ENCODE measurements at regions not wholly inside any gene's neighbourhood (a gene's known extent, or its start where the extent isn't known, plus 50 kb on each side); places are given as distances from the start of the nearest gene placed in this dataset.

- FAIRE-seq, result no peak
- DNase-seq (ENCODE audit: insufficient read length, low spot score), result no peak
- TF ChIP-seq PAX5 (IDR thresholded peaks at IDR 0.05; ENCODE audit: insufficient read depth, low read length, severe bottlenecking) (no peak), POU2F2 (IDR thresholded peaks at IDR 0.05; ENCODE audit: low read depth, low read length) (no peak), POLR2AphosphoS5 (IDR thresholded peaks at IDR 0.05; ENCODE audit: low read depth, low read length) (no peak), TAF1 (IDR thresholded peaks at IDR 0.05; ENCODE audit: low read depth, low read length) (no peak), POLR2A (IDR thresholded peaks at IDR 0.05; ENCODE audit: low read depth, low read length) (no peak), SPI1 (IDR thresholded peaks at IDR 0.05; ENCODE audit: low read depth, low read length) (no peak)
Measured at GRCh38 chr3:82676356-82677026, 915.0 kb upstream of the GBE1 start.

DNA sequence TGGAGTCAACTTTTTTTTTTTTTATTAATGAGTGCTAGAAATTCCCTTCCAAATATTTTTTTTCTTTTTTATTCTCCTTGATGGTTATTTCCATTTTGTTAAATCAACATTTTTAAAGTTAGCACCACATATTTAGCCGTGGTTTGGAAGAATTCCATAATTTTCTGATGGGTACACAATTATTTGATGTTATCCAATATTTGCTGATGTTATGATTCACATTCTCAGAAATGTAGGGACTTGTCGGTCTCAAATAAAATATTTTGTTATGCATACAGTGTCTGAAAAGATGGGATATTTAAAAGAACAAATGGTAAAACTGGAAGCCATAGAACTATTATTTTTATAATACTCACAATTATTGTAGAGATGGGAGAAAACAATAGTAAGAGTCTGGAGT lies 911.5 kb upstream of the GBE1 start:
- FAIRE-seq, result no peak
- TF ChIP-seq SPI1 (IDR thresholded peaks at IDR 0.05; ENCODE audit: low read depth, low read length) (no peak), PAX5 (IDR thresholded peaks at IDR 0.05; ENCODE audit: insufficient read depth, low read length, severe bottlenecking) (no peak), POLR2AphosphoS5 (IDR thresholded peaks at IDR 0.05; ENCODE audit: low read depth, low read length) (no peak), POLR2A (IDR thresholded peaks at IDR 0.05; ENCODE audit: low read depth, low read length) (no peak), POU2F2 (IDR thresholded peaks at IDR 0.05; ENCODE audit: low read depth, low read length) (no peak), TAF1 (IDR thresholded peaks at IDR 0.05; ENCODE audit: low read depth, low read length) (no peak)
- DNase-seq (ENCODE audit: insufficient read length, low spot score), result no peak

GRCh38 chr3:82671466-82671865 lies 910.0 kb upstream of the GBE1 start:
- TF ChIP-seq PAX5 (IDR thresholded peaks at IDR 0.05; ENCODE audit: insufficient read depth, low read length, severe bottlenecking), result no peak
- no peak for TF ChIP-seq POU2F2 (IDR thresholded peaks at IDR 0.05; ENCODE audit: low read depth, low read length)
- TF ChIP-seq TAF1 (IDR thresholded peaks at IDR 0.05; ENCODE audit: low read depth, low read length), result no peak
- TF ChIP-seq POLR2AphosphoS5 (IDR thresholded peaks at IDR 0.05; ENCODE audit: low read depth, low read length), result no peak
- no peak for TF ChIP-seq POLR2A (IDR thresholded peaks at IDR 0.05; ENCODE audit: low read depth, low read length)
- no peak for TF ChIP-seq SPI1 (IDR thresholded peaks at IDR 0.05; ENCODE audit: low read depth, low read length)
- no peak for FAIRE-seq
- DNase-seq (ENCODE audit: insufficient read length, low spot score), result no peak

DNA sequence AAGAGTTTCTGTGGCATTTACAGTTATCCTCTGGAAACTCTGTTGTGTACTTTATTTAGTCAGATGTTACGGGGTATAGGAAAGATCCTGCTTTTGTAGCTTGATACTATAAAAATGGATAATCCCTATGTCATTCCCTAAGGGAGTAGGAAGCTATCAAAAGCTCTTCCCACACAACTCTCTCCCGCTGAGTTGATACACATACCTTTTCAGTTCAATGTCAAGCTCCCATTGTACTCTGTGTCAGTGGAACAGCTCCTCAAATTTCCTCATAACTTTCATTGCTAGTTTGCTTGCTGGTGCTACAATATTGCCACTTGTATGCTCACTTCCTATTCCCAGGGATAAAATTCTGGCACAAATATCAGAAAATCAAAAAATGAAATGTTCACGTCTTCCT lies 893.3 kb upstream of the GBE1 start:
- no peak for DNase-seq (ENCODE audit: insufficient read length, low spot score)
- no peak for FAIRE-seq
- TF ChIP-seq PAX5 (IDR thresholded peaks at IDR 0.05; ENCODE audit: insufficient read depth, low read length, severe bottlenecking) (no peak), POU2F2 (IDR thresholded peaks at IDR 0.05; ENCODE audit: low read depth, low read length) (no peak), SPI1 (IDR thresholded peaks at IDR 0.05; ENCODE audit: low read depth, low read length) (no peak), POLR2A (IDR thresholded peaks at IDR 0.05; ENCODE audit: low read depth, low read length) (no peak), TAF1 (IDR thresholded peaks at IDR 0.05; ENCODE audit: low read depth, low read length) (no peak), POLR2AphosphoS5 (IDR thresholded peaks at IDR 0.05; ENCODE audit: low read depth, low read length) (no peak)

DNA sequence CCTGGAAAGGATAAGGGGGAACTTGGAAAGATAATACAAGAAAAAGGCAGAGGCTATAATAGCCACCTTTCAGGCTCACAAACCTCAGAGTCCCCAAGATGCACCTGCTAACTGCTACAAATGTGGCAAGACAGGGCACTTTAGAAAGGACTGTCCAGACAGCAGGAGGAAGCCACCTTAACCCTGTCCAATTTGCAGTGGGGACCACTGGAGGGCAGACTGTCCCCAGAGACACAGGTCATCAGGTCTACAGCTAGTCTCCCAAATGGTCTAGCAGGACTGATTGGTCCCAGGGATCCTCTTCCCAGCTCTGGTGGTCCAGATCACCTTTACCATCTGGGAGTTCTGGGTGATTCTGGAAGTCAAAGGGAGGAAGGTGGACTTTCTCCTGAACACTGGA lies 882.5 kb upstream of the GBE1 start:
- DNase-seq (ENCODE audit: insufficient read length, low spot score) (no peak), FAIRE-seq (no peak)
- TF ChIP-seq POLR2A (IDR thresholded peaks at IDR 0.05; ENCODE audit: low read depth, low read length), result no peak
- TF ChIP-seq SPI1 (IDR thresholded peaks at IDR 0.05; ENCODE audit: low read depth, low read length), result no peak
- no peak for TF ChIP-seq POU2F2 (IDR thresholded peaks at IDR 0.05; ENCODE audit: low read depth, low read length)
- TF ChIP-seq PAX5 (IDR thresholded peaks at IDR 0.05; ENCODE audit: insufficient read depth, low read length, severe bottlenecking), result no peak
- no peak for TF ChIP-seq POLR2AphosphoS5 (IDR thresholded peaks at IDR 0.05; ENCODE audit: low read depth, low read length)
- TF ChIP-seq TAF1 (IDR thresholded peaks at IDR 0.05; ENCODE audit: low read depth, low read length), result no peak

DNA sequence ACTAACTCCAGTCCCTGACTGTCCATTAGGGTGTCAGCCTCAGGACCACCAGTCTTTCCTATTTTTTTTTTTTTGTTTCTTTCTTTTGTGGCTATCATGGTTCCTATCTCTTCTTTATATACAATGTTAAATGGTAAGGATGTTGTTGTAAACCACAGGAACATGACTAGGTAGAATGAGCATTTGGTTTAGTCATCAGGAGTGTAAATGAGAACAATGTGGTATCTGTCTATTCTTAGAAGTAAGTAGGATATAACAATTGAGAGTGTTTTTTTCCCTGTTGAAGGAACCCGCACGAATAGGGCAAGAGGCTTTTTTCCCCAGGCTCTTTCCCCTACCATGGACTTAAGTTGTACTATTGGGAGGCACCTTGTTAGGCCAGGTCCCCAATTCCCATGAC lies 880.3 kb upstream of the GBE1 start:
- DNase-seq (ENCODE audit: insufficient read length, low spot score), result no peak
- no peak for TF ChIP-seq PAX5 (IDR thresholded peaks at IDR 0.05; ENCODE audit: insufficient read depth, low read length, severe bottlenecking)
- no peak for TF ChIP-seq POLR2A (IDR thresholded peaks at IDR 0.05; ENCODE audit: low read depth, low read length)
- TF ChIP-seq POLR2AphosphoS5 (IDR thresholded peaks at IDR 0.05; ENCODE audit: low read depth, low read length), result no peak
- TF ChIP-seq SPI1 (IDR thresholded peaks at IDR 0.05; ENCODE audit: low read depth, low read length), result no peak
- no peak for TF ChIP-seq POU2F2 (IDR thresholded peaks at IDR 0.05; ENCODE audit: low read depth, low read length)
- no peak for TF ChIP-seq TAF1 (IDR thresholded peaks at IDR 0.05; ENCODE audit: low read depth, low read length)
- no peak for FAIRE-seq

GRCh38 chr3:82640254-82640653 lies 878.8 kb upstream of the GBE1 start:
- TF ChIP-seq POU2F2 (IDR thresholded peaks at IDR 0.05; ENCODE audit: low read depth, low read length) (no peak), POLR2AphosphoS5 (IDR thresholded peaks at IDR 0.05; ENCODE audit: low read depth, low read length) (no peak), SPI1 (IDR thresholded peaks at IDR 0.05; ENCODE audit: low read depth, low read length) (no peak), PAX5 (IDR thresholded peaks at IDR 0.05; ENCODE audit: insufficient read depth, low read length, severe bottlenecking) (no peak), TAF1 (IDR thresholded peaks at IDR 0.05; ENCODE audit: low read depth, low read length) (no peak), POLR2A (IDR thresholded peaks at IDR 0.05; ENCODE audit: low read depth, low read length) (no peak)
- FAIRE-seq, result no peak
- no peak for DNase-seq (ENCODE audit: insufficient read length, low spot score)

DNA sequence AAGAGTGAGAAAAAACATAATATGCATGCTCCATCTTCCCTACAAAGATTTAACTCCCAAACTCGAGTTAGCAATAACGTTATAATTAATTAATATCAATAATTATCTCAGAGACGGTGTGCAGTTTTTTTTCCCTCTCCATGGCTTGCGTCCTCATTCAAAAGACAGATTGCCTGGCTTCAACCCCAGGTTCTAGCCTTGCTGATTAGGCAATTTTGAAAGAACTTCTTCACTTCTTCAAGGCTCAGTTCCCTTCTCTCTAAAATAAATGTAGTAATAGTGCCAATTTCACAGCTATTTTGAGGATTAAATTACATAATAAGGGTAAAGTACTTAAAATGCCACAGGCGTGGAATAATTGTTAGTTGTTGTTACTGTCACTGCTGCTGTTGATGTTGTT lies 876.1 kb upstream of the GBE1 start:
- no peak for FAIRE-seq
- DNase-seq (ENCODE audit: insufficient read length, low spot score), result no peak
- TF ChIP-seq POLR2A (IDR thresholded peaks at IDR 0.05; ENCODE audit: low read depth, low read length) (no peak), POLR2AphosphoS5 (IDR thresholded peaks at IDR 0.05; ENCODE audit: low read depth, low read length) (no peak), SPI1 (IDR thresholded peaks at IDR 0.05; ENCODE audit: low read depth, low read length) (no peak), TAF1 (IDR thresholded peaks at IDR 0.05; ENCODE audit: low read depth, low read length) (no peak), PAX5 (IDR thresholded peaks at IDR 0.05; ENCODE audit: insufficient read depth, low read length, severe bottlenecking) (no peak), POU2F2 (IDR thresholded peaks at IDR 0.05; ENCODE audit: low read depth, low read length) (no peak)

- DNase-seq (ENCODE audit: insufficient read length, low spot score), result no peak
- TF ChIP-seq PAX5 (IDR thresholded peaks at IDR 0.05; ENCODE audit: insufficient read depth, low read length, severe bottlenecking) (no peak), POLR2AphosphoS5 (IDR thresholded peaks at IDR 0.05; ENCODE audit: low read depth, low read length) (no peak), SPI1 (IDR thresholded peaks at IDR 0.05; ENCODE audit: low read depth, low read length) (no peak), POU2F2 (IDR thresholded peaks at IDR 0.05; ENCODE audit: low read depth, low read length) (no peak), POLR2A (IDR thresholded peaks at IDR 0.05; ENCODE audit: low read depth, low read length) (no peak), TAF1 (IDR thresholded peaks at IDR 0.05; ENCODE audit: low read depth, low read length) (no peak)
- FAIRE-seq, result no peak
Measured at GRCh38 chr3:82636177-82636576, 874.7 kb upstream of the GBE1 start.

Data from GM12891 (cell line).